Transverse colon (tissue), 3 donors: ENCODE measurements at regions not wholly inside any gene's neighbourhood (a gene's known extent, or its start where the extent isn't known, plus 50 kb on each side); places are given as distances from the start of the nearest gene placed in this dataset.

Experiments used
- EP300 ChIP-seq: sonication (generic); formaldehyde crosslinking; IDR thresholded peaks from one replicate; pipeline ENCODE4 v1.6.1; 2017; ENCODE audit warnings: antibody characterized with exemption, low read depth
- POLR2A ChIP-seq: fragments of 450-650 bp; IDR thresholded peaks from one replicate; pipeline ENCODE4 v1.6.1; 2016; ENCODE audit warnings: antibody characterized with exemption, mild to moderate bottlenecking, moderate library complexity
- TF ChIP-seq, protein P1 (sequence below), 5 experiments: fragments of 200-600 bp in 3 of 5; fragments of 450-650 bp in 2 of 5; sonication (generic) in 3 of 5; IDR thresholded peaks; 1 replicate in 2 of 5; 2 replicates in 3 of 5; pipeline ENCODE4 v1.5.1; 2016 to 2017; ENCODE audit warnings: antibody characterized with exemption in 5 of 5, inconsistent platforms in 3 of 5, mild to moderate bottlenecking in 2 of 5, moderate library complexity in 1 of 5

DNA sequence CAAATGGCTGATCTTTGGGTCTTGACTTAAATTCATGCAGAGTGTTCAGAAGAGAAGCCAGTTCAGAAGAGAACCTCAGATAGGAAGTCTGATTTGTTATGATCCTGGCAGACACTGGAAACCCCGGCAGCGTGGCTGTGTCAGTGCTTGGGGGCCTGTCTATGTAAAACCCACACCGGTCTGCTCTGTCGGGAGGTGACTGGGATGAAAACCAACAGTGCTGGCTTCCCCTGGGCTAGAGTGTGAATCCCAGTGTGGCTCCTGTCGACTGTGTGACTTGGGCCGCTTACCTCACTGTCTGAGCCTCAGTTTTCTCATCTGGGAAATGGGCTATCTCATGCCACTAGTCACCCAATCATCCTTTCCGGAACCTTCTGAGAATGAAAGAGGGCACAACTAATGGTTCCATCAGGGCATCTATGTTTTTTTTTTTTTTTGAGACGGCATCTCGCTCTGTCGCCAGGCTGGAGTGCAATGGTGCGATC, 92.4 kb downstream of the FOXL1 start:
- TF ChIP-seq, protein P1, sequence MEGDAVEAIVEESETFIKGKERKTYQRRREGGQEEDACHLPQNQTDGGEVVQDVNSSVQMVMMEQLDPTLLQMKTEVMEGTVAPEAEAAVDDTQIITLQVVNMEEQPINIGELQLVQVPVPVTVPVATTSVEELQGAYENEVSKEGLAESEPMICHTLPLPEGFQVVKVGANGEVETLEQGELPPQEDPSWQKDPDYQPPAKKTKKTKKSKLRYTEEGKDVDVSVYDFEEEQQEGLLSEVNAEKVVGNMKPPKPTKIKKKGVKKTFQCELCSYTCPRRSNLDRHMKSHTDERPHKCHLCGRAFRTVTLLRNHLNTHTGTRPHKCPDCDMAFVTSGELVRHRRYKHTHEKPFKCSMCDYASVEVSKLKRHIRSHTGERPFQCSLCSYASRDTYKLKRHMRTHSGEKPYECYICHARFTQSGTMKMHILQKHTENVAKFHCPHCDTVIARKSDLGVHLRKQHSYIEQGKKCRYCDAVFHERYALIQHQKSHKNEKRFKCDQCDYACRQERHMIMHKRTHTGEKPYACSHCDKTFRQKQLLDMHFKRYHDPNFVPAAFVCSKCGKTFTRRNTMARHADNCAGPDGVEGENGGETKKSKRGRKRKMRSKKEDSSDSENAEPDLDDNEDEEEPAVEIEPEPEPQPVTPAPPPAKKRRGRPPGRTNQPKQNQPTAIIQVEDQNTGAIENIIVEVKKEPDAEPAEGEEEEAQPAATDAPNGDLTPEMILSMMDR (IDR thresholded peaks at IDR 0.05), result no peak
- TF ChIP-seq EP300 (no peak), POLR2A (no peak)
